AG08396 (cell line): ENCODE measurements at regions not wholly inside any gene's neighbourhood (a gene's known extent, or its start where the extent isn't known, plus 50 kb on each side); places are given as distances from the start of the nearest gene placed in this dataset.
"Not testable (repeated sequence)": the region's sequence is repeated elsewhere in the genome, so short reads cannot be mapped to it uniquely, and the experiment has no call there.

Source experiments
- DNase-seq: peaks from one replicate; pipeline ENCODE4 v3.0.0; 2012; ENCODE audit warnings: low spot score, mixed read lengths

DNA sequence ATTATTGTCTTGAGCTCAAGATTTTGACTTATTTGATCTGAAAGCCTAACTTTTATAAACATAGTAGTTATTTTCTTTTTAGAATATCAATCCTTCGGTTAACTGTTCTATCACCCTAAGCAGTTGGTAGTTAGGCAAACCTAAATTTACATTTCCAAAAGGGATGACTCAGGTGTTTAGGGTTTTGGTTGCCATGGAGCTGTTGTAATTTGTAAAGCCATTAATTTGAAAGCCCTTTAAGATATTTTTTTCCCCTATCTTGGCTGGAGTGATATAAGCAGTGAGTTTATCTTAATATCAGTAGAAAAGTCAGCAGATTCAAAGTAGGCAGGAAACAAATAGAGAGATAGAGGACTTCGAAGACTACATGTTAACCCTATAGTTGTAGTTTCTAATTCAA, 1472.6 kb upstream of the CELF2 start:
- no peak for DNase-seq

DNA sequence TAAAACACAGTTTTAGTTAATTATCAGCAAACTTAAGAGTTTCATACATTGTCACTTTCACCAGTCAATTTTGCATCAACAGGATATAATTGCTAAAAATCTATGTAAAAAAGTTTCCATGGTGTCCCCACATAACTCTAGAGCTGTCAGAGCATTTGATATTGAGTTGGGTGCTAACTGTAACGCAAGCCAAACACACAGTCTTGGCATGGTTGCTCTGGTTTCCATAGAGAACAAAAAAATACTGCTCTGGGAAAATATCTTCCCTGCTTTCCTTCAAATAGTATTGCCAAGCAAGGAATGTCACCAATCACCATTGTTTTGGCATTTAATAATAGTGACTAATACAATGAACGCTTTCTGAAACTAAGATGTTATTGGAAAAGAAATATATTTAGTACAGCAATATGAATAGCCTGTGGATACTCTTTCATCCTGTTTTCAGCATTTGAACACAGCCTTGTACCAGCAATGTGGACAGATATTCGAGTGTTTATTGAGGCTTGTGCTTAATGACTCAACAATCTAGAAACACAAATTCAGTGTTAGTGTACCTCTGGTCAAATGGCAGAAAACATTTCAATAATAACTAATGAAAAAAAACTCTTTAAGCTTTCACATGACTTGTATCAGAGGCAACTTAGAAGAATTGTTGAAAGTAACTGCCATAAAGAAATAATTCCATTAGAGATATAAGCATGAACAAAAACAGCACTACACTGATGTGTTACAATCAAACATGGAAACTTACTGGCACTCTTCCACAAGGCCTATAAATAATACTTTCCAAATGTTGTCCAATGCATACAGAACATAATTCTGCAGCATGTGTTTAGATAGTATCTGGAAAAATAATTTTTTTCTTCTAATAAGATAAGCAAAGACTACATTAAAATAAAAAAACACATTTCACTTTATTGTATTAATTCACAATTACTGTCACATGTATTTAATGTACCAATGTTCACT, 1469.5 kb upstream of the CELF2 start:
- DNase-seq = no peak

DNA sequence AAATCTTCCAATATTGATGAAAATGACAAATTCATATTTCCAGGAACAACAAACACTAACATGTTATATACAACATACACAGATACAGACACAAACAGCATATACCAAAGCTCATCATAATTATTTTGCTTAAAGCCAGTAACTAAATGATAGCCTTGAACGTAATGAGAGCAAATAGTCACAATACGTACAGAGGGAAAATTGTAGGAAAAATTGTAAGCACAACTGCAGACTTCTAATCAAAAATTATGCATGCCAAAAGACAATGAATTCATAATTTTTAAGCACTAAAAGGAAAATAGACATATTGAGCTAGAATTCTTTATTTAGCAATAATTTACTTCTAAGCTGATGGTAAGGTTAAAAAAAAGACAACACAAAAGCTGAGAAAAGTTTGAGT, 1466.9 kb upstream of the CELF2 start:
- no peak for DNase-seq

DNA sequence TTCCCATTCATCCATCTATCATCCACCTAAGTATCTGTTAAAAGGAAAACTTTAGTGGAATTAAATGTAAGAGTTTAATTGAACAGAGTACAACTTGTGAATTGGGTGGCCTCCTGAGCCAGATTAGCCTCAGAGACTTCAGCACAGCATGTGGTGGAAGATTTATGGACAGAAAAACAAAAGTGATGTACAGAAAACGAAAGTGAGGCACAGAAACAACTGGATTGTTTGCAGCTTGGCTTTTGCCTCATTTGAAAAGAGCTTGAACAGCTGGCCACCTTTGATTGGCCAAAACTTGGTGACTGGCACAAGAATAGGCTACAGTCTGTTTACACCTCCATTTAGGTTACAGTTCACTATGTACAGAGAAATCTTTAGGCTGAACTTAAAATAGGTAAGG, 1463.4 kb upstream of the CELF2 start:
- no peak for DNase-seq

DNA sequence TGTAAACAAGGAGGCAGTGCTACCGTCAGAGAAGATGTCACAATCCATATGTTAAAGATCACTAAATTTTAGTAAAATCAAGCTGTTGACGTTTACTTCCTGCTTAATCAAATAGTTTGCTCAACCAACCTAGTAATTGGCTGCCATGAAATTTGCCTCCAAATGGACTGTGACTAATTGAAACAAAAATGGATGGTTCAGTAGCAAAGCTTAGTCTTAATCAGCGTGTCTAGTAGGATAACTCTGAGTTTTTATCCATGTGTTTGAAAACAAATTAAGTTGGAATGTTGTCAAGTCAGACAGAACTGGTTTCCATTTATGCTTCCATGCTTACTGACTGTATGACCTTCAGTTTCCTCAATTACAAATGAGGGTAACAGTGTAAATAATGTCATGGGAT, 1456.7 kb upstream of the CELF2 start:
- no peak for DNase-seq

DNA sequence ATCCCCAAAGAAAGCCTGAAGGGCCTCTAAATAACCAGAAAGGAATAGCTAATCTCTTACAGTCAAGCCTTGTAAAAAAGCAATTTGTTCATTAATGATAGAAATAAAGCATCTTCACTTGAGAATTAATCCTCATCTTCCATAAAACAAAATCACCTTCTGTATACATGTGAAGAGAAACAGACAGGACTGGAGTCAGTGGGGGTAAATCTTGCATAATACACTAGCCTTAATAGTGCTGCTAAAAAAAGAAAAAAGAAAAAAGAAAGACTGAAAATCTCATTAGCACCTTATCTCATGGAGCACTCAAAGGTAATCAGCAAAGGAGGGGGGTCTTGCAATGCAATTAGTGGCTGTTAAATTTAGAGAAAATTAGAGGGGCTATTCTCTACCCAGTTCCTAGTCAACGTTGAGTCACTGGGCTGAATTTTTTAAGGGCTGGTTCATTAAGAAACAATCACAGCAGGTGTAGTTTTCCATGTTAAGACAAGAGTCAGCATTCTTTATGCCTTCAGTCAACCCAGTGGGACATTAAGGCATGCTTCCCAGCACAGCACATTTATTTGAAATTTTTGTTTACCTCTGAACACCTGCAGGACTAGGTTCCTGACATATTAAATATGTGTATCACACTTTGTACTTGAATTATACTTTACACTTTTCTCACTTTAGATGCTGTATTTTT, 1455.7 kb upstream of the CELF2 start:
- no peak for DNase-seq

DNA sequence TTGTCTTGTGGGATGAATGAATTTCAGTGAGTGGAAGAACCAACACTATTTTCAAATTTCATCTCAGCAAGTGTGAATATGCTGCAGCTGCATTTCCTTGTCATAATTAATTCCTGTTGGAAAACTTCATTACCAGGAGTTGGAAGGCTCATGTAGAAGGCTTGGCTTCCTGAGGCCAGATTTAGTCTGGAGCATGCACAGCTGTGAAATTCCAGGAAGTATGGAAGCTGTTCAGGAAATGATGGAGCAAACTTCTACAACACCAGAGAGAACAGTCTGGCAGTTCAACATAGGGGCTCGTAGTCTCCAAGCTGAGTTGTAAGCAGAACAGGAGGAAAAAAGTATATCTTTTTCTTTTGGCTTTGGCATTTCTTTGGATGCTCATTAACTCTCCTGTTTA, 1439.9 kb upstream of the CELF2 start:
- no peak for DNase-seq

DNA sequence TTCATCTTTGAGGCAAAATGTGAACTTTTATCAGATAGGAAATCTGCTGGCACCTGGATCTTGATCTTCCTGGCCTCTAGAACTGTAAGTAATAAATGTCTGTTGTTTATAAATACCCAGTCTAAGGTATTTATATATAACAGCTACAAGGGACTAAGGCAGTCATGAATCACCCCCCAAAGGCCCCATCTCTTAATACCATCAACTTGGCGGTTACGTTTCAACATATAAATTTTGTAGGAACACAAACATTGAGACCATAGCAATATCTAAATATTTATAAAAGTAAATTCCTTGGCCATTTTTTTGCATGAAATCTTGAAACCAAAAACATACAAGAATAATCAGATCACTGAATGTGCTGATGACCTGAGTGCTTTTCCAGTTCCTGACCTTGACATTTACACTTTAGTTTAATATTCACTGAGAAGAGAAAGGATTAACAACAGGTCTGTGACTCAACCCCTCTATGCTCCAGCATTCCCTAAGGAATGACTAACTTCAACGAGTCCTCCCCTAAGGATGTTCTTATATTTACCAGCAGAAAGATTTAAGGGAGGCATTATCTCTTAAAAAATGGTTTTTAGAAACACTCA, 1438.5 kb upstream of the CELF2 start:
- DNase-seq = no peak

DNA sequence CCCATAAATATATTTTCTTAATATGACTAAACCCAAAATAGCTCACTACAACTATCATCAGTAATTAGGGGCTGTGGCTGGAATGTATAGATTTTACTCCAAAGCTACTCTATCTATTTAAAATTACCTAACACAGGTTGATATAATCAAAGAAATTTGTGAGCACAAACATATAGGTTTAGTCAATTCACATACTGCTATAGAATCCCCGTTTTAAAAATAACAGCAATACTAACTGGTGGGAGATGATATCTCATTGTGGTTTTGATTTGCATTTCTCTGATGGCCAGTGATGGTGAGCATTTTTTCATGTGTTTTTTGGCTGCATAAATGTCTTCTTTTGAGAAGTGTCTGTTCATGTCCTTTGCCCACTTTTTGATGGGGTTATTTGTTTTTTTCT, 1434.9 kb upstream of the CELF2 start:
- DNase-seq = not testable (repeated sequence)

DNA sequence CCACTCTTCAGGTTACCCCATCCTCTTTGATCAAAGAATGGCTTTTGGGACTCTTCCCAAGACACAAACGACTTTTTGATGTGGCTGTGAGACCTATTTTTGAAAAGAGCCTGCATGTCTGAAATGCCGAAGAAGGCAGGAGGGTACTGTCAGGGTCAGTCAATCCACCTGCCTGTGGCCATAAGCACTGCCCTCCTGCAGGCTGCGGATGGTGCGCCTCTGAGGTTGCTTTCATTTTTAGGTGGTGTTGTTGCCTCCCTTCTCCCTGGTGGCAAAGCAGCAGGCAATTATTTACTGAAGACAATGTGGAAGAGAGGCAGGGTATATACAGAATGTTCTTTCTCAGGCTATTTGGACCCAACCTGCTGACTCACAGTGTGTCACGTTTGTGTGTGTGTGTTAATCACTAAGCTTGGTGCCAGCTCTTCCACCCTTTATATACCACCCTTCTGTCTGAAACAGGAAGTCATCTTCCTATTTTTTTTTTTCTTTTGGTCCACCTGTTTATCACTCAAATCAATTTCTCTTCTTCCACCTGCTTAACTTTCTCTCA, 1421.2 kb upstream of the CELF2 start:
- DNase-seq = peak; percentile 5

DNA sequence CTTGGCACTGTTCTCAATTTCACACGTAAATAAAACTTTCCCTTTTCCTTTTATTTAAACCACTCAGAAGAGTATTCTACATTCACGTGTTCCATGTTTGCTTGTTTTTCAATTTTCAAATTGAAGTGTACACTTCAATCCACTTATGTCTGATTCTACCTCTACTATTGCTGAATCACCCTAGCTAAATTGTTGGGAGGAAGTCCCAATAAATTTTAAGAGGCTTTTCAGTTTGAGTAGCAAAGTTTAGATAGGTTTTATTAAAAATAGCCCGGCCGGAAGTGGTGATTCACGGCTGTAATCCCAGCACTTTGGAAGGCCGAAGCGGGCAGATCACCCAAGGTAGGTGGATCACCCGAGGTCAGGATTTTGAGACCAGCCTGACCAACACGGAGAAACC, 1414.7 kb upstream of the CELF2 start:
- no peak for DNase-seq

DNA sequence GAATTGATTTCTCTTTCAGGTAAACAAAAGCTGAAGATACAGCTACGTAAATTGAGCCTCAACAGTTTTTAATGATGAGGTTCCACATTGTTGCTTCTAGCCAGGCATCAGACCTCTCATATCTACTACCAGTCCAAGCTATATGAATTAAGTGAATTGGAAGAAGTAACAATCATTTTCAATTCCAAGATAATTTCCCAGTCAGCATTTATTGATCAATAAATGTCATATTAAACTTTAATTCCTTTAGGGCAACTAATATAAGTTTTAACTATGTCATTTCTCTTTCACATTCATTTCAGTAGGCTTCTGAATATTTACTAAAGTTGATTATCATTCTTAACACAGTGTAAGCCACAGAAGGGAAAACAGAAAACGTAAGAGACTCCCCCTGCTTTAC, 1413.7 kb upstream of the CELF2 start:
- no peak for DNase-seq

DNA sequence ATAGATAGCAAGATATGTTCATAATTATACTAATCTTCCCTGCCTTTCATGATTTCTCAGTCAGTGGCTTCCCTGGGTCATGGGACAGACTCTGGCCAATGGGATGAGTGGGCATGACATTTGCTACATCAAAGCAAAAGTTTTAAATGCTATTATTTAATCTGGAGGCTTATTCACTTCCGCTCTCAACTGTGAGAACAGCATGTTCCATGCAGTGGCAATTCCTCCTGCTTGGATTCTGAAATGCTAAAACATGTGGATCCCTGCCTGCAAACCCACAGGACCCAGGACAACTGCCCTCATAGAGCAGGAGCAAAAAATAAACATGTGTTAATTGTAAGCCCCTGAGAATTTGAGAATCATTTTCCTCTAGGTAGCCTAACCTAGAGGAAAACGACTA, 1412.4 kb upstream of the CELF2 start:
- no peak for DNase-seq

DNA sequence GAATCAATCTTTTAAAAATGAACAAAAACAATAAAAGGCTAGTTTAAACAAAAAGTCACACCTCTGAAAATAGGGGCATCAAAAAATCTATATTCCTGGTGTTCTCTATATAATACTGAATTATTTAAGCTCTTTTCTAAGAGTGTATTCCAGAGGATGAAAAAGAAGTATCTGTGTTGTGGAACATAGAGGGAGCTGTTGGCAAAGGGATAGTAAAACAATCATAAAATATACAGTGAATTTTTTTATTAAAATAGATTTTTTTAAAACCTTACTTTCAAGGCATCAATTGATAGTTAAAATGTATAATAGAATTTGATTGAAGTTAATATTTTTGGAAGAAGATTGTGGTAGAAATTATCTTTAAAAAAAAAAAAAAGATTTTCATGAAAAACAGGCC, 1409.1 kb upstream of the CELF2 start:
- no peak for DNase-seq

DNA sequence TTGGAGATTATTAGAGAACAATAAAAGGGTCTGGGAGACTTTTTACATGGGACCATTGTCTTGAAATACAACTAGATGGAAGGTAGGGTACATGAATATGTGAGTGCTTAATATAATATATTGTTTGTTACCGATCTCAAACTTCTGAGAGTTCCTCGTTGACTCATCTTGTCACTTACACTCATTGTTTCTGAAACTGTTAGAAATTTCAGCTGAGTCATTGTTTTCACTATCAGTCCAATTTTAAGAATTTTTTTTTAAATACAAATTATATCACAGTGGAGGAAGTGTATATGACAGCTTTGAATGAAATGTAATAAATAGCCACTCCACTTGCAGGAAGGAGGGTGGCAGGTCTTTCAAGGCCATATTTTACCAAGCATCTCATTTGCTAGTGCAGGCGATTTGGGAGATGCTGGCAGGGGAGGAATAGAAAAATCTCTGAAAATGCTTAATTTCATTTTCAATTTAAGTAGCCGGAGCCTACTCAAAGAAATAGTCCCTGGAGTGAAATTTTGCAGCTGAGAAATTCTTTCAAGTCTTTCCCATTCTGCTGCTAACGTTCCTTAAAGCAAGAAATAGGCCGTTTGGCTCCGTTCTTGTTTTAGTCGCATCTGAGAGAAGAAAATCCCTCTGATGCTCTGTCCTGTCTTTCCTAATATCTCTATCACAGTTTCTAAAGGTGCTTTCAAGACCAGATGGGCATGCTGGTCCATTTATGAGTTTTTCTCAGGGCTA, 1404.2 kb upstream of the CELF2 start:
- DNase-seq = no peak

DNA sequence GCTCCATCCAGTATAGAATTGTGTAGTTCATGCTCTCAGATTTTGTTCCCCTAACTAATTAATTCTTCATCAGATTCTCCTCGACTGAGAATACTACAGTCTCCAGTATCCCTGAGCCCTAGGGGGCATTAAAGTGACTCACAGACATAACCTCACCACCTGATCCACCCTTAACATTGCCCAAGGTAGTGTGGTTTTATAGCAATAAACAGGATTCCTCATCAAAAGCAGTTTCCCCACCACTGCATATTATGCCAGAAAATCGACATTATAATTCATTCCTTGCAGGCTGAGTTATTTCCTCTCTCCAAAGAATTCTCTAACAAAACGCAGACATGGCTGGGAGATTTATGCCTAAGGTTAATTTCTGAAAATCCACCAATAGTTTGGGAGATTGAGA, 1402.5 kb upstream of the CELF2 start:
- DNase-seq = no peak

DNA sequence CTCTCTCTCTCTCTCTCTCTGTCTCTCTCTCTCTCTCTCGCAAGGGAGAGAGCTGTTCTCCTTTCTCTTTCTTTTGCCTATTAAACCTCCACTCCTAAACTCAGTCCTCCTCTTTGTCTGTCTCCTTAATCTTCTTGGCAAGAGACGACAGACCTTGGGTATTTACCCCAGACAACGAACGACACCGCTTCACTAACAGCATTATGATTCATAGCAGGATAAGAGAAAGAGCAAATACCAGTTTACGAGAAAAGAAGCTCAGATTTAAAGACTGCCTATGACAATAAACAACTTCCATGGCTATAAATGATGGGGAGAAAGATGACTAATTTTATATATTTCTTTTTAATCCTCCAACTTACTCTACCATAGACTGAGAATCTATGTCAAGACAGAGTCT, 1396.5 kb upstream of the CELF2 start:
- DNase-seq = no peak

DNA sequence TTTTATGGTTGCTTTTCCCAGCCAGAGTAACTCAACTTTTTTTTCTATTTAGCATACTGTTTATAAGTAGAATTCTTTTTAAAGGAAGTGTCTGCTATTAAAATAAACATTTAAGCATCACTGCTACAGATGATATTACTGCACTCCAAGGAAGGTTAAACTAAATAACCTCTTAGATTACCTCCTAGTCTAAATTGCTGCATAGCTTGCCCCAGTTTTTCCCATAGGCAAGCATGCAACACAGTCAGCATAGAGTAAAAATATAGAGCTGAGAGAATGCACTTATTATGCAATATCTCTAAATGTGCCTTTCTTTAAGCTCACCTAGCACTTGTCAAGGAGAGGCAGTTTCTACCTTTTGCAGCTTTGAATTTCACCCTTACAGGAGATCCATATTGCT, 1392.4 kb upstream of the CELF2 start:
- DNase-seq = no peak

DNA sequence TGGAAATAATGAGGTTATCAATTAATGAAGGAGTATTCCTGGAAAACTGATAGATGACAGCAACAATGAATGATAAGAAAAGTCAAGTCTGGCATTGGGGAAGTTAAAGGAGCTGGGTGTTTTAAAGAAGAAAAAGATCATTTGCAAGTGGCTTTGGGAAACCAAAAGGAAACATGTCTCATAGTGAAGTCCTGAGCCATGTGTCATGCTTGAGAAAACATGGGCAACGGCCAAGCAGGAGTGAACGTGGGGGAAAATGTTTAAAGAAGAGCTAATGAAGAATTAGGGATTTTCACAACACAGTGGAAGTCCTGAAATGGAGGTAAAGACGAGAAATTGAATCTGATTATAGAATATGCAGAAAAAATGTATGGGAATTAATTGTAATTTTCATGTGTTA, 1383.2 kb upstream of the CELF2 start:
- peak; percentile 9 for DNase-seq

DNA sequence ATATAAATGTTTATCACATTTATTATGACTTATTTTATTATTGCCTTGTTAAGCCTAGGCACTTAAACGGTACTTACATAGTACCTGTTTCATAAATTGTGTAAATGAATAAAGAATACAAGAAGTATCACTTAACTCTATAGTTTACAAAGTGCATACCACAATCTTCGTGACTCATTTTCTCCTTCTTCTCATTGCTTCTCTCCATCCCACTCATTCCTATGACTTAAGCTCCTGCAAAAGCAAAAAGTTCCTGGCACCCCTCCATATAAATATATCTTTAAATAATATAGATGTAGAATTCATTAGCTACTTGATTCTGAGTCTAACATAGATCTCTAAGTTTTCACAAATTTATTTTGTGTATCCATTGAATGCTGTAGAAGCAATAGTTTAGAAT, 1382.0 kb upstream of the CELF2 start:
- DNase-seq = no peak

DNA sequence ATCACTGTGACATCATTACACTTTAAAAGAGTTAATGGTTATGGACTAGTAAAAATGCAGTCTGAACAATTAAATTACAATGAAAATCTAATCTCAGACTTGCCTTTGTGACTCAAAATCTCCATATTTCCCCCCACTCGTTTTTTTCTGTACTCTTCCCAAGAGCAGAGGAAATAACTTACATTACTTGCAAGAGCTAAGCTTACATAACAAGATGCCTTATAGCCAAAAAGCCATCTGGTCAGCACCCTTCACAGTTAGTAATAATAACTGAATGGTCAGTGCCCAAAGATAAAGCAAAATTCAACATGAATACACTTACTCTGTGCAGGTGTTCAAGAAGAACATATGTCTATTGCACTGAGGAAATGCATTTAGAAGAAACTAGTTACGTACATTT, 1381.5 kb upstream of the CELF2 start:
- DNase-seq = no peak

DNA sequence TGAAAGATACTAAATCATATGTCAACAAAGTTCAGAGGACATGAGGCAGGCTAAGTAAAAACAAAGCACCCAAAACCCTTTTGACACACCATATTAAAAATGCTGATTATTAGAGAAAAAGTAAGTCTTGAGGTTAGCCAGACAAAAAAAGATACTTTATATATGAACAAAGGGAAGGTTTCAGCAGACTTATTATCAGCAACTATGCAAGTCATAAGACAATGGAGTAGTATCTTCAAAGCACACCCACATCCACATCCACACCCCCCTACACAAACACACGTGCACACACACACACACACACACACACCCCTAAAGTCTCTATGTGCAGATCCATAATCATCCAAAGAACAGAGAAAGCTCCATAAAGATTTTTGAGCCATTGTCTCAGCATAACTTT, 1373.9 kb upstream of the CELF2 start:
- DNase-seq = no peak
